Activated CD8-positive, alpha-beta memory T cell treated with anti-CD3 and anti-CD28 coated beads, Interleukin-2, amount 50 U/mL, for 48 hours (primary cell): ENCODE measurements at regions not wholly inside any gene's neighbourhood (a gene's known extent, or its start where the extent isn't known, plus 50 kb on each side); places are given as distances from the start of the nearest gene placed in this dataset.

Experiments used
- DNase-seq: peaks from one replicate; pipeline ENCODE4 v3.0.0-alpha.2; 2020

GRCh38 chr9:1713841-1714240 lies 301.3 kb upstream of the SMARCA2 start:
- DNase-seq: no peak

GRCh38 chr9:1717882-1718281 lies 297.3 kb upstream of the SMARCA2 start:
- DNase-seq: no peak

GRCh38 chr9:1718836-1719235 lies 296.3 kb upstream of the SMARCA2 start:
- DNase-seq: no peak

GRCh38 chr9:1721196-1721595 lies 294.0 kb upstream of the SMARCA2 start:
- DNase-seq: no peak

- no peak for DNase-seq
These were observed 292.7 kb upstream of the SMARCA2 start for GRCh38 chr9:1722404-1722803.

- DNase-seq: no peak
These were observed 291.6 kb upstream of the SMARCA2 start for GRCh38 chr9:1723522-1724015.

- DNase-seq: no peak
These were observed 288.0 kb upstream of the SMARCA2 start for GRCh38 chr9:1726993-1727759.

- DNase-seq: no peak
These were observed 285.5 kb upstream of the SMARCA2 start for GRCh38 chr9:1729631-1730030.

GRCh38 chr9:1732670-1733069 lies 282.5 kb upstream of the SMARCA2 start:
- DNase-seq: no peak

GRCh38 chr9:1738511-1739100 lies 276.5 kb upstream of the SMARCA2 start:
- no peak for DNase-seq

GRCh38 chr9:1743121-1743960 lies 271.8 kb upstream of the SMARCA2 start:
- DNase-seq: no peak

GRCh38 chr9:1745980-1746379 lies 269.2 kb upstream of the SMARCA2 start:
- DNase-seq: no peak

GRCh38 chr9:1747417-1747967 lies 267.7 kb upstream of the SMARCA2 start:
- no peak for DNase-seq

GRCh38 chr9:1748407-1748806 lies 266.7 kb upstream of the SMARCA2 start:
- DNase-seq: no peak

GRCh38 chr9:1757186-1757585 lies 258.0 kb upstream of the SMARCA2 start:
- DNase-seq: no peak

- no peak for DNase-seq
These were observed 256.1 kb upstream of the SMARCA2 start for GRCh38 chr9:1759009-1759408.

- no peak for DNase-seq
These were observed 255.3 kb upstream of the SMARCA2 start for GRCh38 chr9:1759771-1760300.

- no peak for DNase-seq
These were observed 253.3 kb upstream of the SMARCA2 start for GRCh38 chr9:1761807-1762206.

- no peak for DNase-seq
These were observed 249.1 kb upstream of the SMARCA2 start for GRCh38 chr9:1766042-1766441.

GRCh38 chr9:1768561-1768960 lies 246.6 kb upstream of the SMARCA2 start:
- DNase-seq: no peak

- DNase-seq: no peak
These were observed 243.9 kb upstream of the SMARCA2 start for GRCh38 chr9:1771094-1771789.

- no peak for DNase-seq
These were observed 239.9 kb upstream of the SMARCA2 start for GRCh38 chr9:1775230-1775629.
